Calu3 (cell line): ENCODE measurements at regions not wholly inside any gene's neighbourhood (a gene's known extent, or its start where the extent isn't known, plus 50 kb on each side); places are given as distances from the start of the nearest gene placed in this dataset.

Source experiments
- BruUV-seq: library from RNA; stranded (reverse); fragments of 400-500 nt; replicated peaks from 2 replicates; lab custom pipeline; 2021; lab: Mats Ljungman, UMichigan
- CTCF ChIA-PET: fragments of 300-600 bp; sonication (Branson Sonifier 250); formaldehyde crosslinking; loops from one replicate; lab custom pipeline; 2022; ENCODE audit warnings: antibody characterized with exemption; lab: Charles Lee
- DNase-seq: peaks from one replicate; pipeline ENCODE4 v3.0.0; 2022
- H3K27ac Mint-ChIP-seq: one replicate; pipeline ENCODE4 v1.8.0; 2022; ENCODE audit warnings: mixed read lengths; ENCODE audit not compliant: unreplicated experiment
- H3K27me3 Mint-ChIP-seq: one replicate; pipeline ENCODE4 v1.8.0; 2022; ENCODE audit warnings: mixed read lengths; ENCODE audit not compliant: unreplicated experiment
- H3K36me3 Mint-ChIP-seq: one replicate; pipeline ENCODE4 v1.8.0; 2022; ENCODE audit warnings: mild to moderate bottlenecking, moderate library complexity, mixed read lengths; ENCODE audit not compliant: insufficient read depth, unreplicated experiment
- H3K4me1 Mint-ChIP-seq: one replicate; pipeline ENCODE4 v1.8.0; 2022; ENCODE audit warnings: mild to moderate bottlenecking, low read depth, mixed read lengths; ENCODE audit not compliant: unreplicated experiment
- H3K4me3 Mint-ChIP-seq: one replicate; pipeline ENCODE4 v1.8.0; 2022; ENCODE audit warnings: mild to moderate bottlenecking, low read depth, moderate library complexity, mixed read lengths; ENCODE audit not compliant: unreplicated experiment
- H3K9me3 Mint-ChIP-seq: one replicate; pipeline ENCODE4 v1.8.0; 2022; ENCODE audit warnings: low read depth, mixed read lengths; ENCODE audit not compliant: unreplicated experiment
- CTCF ChIP-seq: fragments of 200-600 bp; IDR thresholded peaks from one replicate; pipeline ENCODE4 v1.8.0; 2022; ENCODE audit warnings: antibody characterized with exemption; ENCODE audit not compliant: unreplicated experiment
- intact Hi-C: fragments of 100-400 bp; cut with micrococcal nuclease; formaldehyde crosslinking; loops from one replicate; pipeline ENCODE4 v1.10.0; 2022; ENCODE audit not compliant: unreplicated experiment

GRCh38 chr17:27985736-27986399 is 56.6 kb upstream of the NLK start:
- H3K27ac Mint-ChIP-seq: no peak overlapping the region
- intact Hi-C loops: no loop called here
- H3K9me3 Mint-ChIP-seq: no peaks in the 10 kb centered on the region
- no peaks in the 10 kb centered on the region for H3K36me3 Mint-ChIP-seq
- no peak overlapping the region for H3K4me3 Mint-ChIP-seq
- H3K4me1 Mint-ChIP-seq: no peaks in the 10 kb centered on the region
- no peaks in the 10 kb centered on the region for H3K27me3 Mint-ChIP-seq
- no TSS peak for BruUV-seq
- no peak for TF ChIP-seq CTCF
- DNase-seq: no peak
- CTCF ChIA-PET: no interaction called here

DNA sequence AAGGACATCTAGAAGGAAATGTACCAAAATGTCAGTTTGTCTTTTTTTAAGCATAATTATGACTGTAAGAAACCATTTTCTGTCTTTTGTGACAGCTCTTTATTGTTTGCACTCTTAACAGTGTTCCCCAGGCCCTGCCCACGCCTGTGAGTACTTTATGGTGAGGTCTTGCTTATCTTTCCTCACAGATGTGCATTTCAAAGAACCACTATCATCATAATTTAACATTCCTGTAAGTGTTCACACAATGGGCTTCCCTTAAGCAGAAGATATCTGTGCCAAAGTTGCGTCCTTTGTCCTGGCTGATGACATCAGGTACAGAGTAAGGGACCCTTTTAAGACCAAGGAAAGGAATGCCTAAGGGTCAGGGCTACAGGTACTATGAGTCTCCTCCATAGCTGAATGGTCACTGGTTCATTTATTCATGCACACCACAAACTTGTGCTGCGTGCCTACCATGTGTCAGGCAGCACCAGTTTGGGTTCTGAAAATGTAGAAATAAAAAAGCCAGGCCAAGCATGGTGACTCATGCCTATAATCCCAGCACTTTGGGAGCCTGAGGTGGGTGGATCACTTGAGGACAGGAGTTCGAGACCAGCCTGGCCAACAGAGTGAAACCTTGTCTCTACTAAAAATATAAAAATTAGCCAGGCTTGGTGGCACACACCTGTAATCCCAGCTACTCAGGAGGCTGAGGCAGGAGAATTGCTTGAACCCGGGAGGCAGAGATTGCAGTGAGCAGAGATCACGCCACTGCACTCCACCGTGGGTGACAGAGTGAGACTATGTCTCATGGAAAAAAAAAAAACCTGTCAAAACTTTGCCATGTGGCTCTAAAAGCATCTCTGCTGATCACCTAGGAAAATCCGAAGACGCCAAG is 55.4 kb upstream of the NLK start:
- no peak overlapping the region for H3K27ac Mint-ChIP-seq
- H3K4me3 Mint-ChIP-seq: no peak overlapping the region
- CTCF ChIA-PET: no interaction called here
- intact Hi-C loops: no loop called here
- no peak for DNase-seq
- H3K36me3 Mint-ChIP-seq: no peaks in the 10 kb centered on the region
- H3K9me3 Mint-ChIP-seq: no peaks in the 10 kb centered on the region
- no peaks in the 10 kb centered on the region for H3K27me3 Mint-ChIP-seq
- TF ChIP-seq CTCF: no peak
- no peaks in the 10 kb centered on the region for H3K4me1 Mint-ChIP-seq
- no TSS peak for BruUV-seq

GRCh38 chr17:27989046-27989445 is 53.4 kb upstream of the NLK start:
- intact Hi-C loops: no loop called here

GRCh38 chr17:27990100-27990499 is 52.4 kb upstream of the NLK start:
- H3K4me3 Mint-ChIP-seq: no peak overlapping the region
- H3K27ac Mint-ChIP-seq: no peak overlapping the region
- CTCF ChIA-PET: no interaction called here
- no peaks in the 10 kb centered on the region for H3K9me3 Mint-ChIP-seq
- no TSS peak for BruUV-seq
- no peaks in the 10 kb centered on the region for H3K4me1 Mint-ChIP-seq
- intact Hi-C loops: loop anchor here (5.0 kb wide), 1 partner anchor 52 kb away; the partner anchor contains the start of gene NLK
- no peak for DNase-seq
- no peaks in the 10 kb centered on the region for H3K27me3 Mint-ChIP-seq
- H3K36me3 Mint-ChIP-seq: no peaks in the 10 kb centered on the region
- no peak for TF ChIP-seq CTCF

More at GRCh38 chr17:27989046-27989445, 53.4 kb upstream of the NLK start:
- no peak for DNase-seq
- Mint-ChIP-seq H3K27me3 (no peaks in the 10 kb centered on the region), H3K9me3 (no peaks in the 10 kb centered on the region), H3K27ac (no peak overlapping the region), H3K4me3 (no peak overlapping the region), H3K36me3 (no peaks in the 10 kb centered on the region), H3K4me1 (no peaks in the 10 kb centered on the region)
- BruUV-seq: no TSS peak
- TF ChIP-seq CTCF: no peak
- CTCF ChIA-PET: no interaction called here
